Medulla oblongata (tissue), 1 donor: ENCODE measurements at regions not wholly inside any gene's neighbourhood (a gene's known extent, or its start where the extent isn't known, plus 50 kb on each side); places are given as distances from the start of the nearest gene placed in this dataset.

Experiments used
- DNase-seq: peaks from one replicate; pipeline ENCODE4 v3.0.0-alpha.2; 2015; ENCODE audit errors: extremely low spot score

- no peak for DNase-seq
These were observed 119.7 kb downstream of the CD47 start for GRCh38 chr3:107970993-107971580.

GRCh38 chr3:107969994-107970819 is 120.6 kb downstream of the CD47 start:
- DNase-seq: peak; percentile 21

DNA sequence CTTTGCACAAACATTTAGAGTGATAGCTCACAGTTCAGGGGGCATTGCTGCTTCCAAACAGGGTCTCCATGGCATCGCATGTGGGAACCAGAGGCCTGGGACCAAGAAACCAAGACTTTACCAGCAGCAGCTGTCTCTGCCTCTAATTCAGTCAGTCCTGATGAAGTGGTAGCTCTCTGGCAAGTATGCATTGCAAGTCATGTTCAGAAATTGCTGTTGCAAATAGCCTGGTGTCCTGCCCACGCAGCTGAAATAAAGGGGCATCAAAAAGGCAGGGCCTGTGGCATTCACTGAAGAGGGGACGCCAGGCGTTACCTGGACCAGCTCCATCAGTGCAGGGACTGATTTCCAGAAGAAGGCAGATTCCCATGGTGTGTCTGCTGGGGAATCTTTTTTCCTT is 121.3 kb downstream of the CD47 start:
- DNase-seq: no peak

DNA sequence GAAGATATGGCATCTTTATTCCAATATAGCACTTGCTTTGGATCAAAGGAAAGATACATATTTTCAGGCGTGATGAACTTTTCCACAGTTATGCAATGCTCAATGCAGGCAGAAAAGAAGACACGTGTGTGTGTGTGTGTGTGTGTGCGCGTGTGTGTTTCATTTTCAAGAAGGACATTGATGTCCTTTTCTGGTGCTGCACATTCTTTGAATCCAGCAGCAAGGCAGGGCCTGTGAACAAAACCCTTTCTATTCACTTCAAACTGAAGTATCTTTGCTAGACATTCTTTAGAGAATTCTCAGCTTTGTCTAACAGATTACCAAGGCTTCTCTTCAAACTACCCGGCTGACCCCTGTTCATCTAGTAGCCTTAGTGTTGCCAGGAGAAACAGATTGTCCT is 124.6 kb downstream of the CD47 start:
- no peak for DNase-seq

DNA sequence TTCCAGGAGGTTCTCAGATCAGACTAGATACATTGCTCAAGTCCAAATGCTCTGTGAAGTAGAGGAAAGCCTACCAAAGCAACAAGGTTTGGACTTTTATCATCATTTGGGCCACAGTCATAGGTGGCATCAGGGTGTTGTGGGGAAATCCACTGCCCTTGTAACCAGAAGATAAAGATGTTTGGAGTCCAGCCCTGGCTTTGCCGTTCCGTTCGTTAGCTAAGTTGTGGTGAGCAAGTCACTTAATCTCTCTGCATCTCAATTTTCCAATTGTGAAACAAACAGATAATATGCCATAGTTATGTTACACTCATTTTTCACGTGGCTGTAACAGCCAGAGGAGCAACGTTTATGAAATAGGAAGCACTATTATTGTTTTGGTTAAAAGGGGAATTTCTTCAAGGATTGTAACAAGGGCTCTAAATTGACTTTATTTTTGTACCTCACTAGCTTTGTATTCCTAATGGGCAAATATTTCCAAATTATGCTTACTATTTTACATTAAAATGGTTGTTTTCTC is 125.6 kb downstream of the CD47 start:
- DNase-seq: no peak

DNA sequence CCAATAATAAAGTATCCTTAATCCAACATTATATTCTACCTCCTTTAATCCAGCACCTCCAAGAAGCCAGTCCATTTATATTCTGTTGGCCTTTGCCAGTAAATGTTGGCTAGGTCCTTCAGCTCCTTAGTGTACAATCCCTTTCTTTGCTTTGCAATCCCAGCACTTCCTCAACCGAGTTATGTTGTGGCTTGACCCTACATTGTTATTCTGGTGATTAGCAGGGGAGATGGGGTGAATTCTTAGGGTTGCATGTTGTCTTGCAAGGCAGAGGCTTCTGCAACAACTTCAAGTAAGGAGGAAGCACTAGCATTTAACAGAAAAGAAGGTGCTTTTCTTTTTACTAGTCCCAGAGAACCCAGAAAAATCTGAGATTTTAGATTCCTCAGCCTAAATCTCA is 127.2 kb downstream of the CD47 start:
- DNase-seq: no peak

DNA sequence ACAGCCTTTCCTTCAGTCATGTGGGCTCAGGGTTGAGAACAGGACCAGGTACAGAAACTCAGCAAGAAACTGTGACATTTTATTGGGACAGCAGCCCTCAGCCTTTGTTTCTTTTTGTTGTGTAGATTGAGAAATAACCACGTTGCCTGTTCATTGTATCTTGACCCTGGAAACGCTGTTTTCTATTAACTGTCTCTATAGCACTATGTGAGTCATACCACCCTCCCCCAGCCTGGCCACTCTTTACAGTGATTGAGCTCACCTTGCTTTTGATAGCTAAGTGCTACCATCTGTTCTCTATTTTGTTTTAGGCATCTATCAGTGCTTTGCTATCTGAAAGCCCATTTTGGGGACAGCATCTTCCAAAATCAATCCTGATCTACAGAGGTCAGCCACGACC is 127.9 kb downstream of the CD47 start:
- DNase-seq: no peak

DNA sequence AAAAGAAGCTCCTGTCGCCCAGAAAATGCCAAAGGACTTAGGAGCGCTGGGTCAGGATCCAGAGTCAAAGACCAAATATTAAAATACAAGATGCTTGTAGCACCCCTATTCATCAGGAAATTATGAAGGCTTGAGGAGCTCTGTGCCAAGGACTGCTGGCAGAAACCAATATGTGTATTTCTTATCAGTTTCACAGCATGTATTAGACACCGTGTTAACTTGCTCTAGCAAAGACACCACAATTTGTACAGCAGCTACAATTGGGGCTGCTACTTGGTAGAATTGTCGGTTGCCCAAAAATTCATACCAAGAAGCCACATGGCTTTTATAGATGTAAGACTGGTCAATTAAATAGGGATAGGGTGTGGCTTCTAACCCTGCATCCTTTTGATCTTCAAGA is 128.8 kb downstream of the CD47 start:
- no peak for DNase-seq

DNA sequence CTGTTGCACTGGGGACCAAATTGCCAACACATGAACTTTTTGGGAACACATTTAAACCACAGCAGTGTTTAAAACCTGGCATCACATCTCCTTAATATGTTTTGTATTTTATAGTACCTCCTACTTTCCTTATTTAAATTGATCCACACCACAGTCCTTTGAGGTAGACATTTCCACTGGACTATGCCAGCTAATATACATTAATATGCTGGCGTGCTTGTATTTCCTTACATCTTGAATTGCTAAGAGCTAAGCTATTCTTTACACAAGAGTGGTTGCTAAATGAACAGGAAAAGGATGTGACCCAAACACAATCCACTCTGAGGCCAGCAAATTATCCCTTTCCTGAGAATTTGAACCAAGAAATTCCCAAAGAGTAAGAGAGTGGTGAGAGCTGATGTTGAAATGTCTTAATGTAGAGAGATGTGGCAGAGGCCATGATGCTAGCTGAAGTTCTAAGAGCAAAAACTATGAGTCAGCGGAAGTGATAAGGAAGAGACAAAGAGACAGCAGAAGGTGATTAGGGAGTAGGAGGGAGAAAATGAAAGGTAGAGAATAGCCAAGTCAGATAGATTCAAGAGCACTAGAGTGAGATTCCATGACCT is 131.2 kb downstream of the CD47 start:
- no peak for DNase-seq

DNA sequence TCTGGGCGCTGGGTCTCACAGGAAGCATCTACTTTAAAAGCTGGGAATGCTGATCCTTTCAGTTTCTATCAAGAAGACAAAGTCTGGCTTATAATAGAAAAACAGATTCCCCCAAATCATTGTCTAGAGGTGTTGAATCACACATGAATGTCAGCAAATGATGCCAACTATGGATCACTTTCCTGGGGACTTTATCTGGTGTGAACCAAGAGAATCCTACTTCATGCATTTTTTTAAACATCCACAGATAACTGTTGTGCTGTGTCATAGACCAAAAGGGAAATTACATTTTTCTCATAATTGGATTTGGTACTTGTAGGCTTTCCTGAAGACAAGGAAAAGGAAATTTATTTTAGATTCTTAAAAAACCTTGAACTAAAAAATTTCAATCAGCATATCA is 132.7 kb downstream of the CD47 start:
- DNase-seq: no peak

GRCh38 chr3:107956991-107957900 is 133.6 kb downstream of the CD47 start:
- DNase-seq: peak; percentile 71

- DNase-seq: no peak
These were observed 136.0 kb downstream of the CD47 start for GRCh38 chr3:107954845-107955244.

DNA sequence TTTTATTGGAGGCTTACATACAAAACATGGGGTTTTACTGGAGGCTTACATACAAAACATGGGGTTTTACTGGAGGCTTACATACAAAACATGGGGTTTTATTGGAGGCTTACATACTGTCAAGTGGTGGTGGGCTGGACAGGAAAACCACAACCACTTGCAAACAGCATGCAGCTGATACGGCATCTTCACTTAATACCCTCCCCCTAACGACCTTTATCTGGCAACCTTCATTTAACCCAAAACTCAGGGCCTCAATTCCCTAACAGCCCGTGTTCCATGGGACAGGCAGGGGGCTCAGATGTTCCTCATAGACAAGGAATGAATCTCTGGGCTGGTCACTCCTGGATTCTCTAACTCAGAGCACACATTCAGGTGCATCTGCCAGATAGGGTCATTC is 137.1 kb downstream of the CD47 start:
- no peak for DNase-seq

DNA sequence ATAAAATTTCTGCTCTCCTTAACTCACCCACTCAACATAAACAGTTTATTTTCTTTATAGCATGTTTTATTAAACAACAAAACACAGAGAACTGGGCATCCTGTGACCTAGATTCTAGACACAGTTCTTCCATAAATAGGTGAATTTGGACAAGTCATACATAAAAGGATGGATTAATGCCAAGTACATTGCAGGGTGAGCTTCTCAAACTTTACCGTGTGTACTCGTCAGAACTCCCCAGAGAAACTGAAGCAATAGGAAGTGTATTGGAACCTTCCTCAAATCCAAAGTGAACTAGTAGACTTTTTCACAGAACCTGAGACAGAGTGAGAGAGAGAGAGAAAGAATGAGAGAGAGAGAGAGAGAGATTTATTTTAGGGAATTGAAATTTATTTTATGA is 139.7 kb downstream of the CD47 start:
- DNase-seq: no peak

DNA sequence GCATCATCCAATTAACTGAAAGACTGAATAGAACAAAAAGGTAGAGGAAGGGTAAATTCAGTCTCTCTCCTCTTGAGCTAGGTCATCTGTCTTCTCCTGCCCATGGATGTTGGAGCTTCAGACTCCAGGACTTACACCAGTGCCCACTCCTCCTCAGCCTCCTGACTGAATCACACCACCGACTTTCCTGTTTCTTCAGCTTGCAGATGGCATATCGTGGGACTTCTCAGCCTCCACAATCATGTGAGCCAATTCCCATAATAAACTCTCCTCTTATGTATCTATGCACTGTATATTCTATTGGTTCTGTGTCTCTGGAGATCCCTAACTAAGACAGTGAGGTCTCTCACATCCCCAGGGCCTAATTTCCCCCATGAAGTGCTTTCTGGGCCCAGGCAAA is 140.4 kb downstream of the CD47 start:
- no peak for DNase-seq

DNA sequence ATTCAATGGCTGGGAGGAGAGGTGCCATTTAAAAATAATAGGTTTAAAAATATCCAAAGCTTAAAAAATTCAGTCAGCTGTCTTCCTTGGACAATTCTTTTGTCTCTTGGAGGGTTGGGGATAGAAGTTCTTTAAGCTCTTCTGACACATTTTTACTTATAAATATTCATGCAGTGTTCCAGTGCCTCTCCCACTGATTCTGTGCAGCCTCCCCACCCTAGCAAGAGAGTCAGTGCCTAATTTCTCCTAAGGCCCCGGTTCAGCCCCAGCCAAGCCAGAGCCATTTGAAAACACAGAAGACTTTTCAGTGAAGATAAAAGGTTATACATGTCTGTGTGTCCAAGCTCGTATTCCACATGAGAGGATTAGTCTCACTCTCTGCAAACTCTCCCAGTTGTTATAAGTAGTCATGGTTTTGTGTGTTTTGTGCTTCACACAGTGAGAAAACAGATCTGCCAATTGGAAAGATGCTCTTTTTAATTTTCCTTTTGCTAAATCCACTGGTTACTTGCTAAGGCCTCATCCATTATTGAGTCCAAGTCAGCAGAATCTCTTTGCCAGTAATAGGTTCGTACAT is 141.3 kb downstream of the CD47 start:
- no peak for DNase-seq

- DNase-seq: no peak
These were observed 143.6 kb downstream of the CD47 start for GRCh38 chr3:107947203-107947602.

DNA sequence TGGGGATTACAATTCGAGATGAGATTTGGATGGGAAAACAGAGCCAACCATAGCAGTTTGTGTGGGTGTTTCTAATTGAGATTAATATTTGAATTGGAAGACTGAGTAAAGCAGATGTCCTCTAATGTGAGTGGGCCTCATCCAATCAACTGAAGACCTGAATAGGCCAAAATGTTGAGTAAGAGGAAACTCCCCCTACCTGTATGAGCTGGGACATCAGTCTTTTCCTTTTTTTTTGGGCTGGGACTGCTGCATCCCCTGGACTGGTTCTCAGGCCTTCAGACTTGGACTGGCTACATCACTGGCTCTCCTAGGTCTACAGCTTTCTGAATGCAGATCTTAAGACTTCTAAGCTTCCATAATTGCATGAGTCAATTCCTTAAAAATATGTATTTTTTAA is 144.1 kb downstream of the CD47 start:
- DNase-seq: no peak

DNA sequence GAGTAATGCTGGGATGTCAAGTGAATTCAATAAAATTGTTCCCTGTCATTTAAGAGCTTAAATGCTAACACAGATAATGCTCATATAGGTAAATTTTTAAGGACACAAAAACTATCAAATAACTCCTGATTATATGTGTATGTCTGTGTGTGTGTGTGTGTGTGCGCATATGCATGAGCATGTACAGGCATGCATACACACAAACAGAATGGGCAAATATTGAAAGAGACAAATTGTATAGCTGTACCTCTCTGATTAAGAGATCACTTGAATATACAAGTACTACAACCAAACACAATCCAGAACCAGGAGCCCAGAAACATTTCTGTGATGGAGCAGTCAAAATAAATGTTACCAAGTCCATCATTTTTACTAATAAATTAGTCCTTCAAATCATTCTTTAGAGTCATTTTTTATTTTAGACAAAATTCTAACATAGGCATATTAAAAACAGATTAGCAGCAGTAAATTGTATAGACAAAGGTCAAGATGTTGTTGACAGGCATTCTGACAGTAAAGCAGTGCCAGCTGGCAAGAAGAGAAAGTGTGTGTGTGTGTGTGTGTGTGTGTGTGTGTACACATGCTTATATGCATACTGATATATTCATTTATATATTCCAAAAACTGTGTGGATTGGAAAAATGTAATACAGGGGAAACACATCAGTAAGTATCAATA is 145.3 kb downstream of the CD47 start:
- no peak for DNase-seq

DNA sequence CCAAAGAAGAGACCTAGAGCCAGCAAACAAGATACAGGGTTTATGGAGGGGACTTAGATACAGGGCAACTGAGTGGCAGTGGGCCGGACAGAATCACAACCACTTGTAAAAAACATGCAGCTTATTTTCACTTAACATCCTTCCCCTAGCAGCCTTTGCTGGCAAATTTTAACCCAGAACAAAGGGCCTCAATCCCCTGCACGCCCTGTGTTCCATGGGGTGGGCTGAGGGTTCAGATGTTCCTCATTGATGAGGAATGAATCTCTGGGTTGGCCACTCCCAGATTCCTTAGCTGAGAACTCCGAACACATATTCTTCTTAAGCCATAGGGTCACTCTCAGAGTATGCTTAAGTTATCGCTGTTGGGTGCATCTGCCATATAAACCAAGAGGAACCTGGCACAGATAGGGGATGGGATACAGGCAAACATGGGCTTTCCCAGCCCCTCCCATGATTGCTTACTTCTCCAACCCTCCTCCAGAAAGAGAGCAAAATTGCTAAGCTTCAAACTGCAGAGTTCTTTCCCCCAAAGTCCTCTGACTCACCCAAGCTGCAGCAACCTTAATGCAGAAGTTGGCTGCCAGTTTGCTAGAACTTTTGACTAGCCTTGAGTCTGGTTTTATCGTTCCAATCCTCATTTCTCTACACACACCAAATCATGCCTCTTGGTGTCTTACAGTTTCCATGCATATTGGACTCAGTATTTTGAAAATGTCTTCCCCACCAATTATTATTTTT is 146.9 kb downstream of the CD47 start:
- DNase-seq: no peak
